OCI-LY7 (cell line): ENCODE measurements at regions not wholly inside any gene's neighbourhood (a gene's known extent, or its start where the extent isn't known, plus 50 kb on each side); places are given as distances from the start of the nearest gene placed in this dataset.

Source experiments
- CTCF ChIP-seq: fragments of 200-600 bp; sonication (generic); conservative IDR thresholded peaks from 2 replicates; pipeline ENCODE4 v1.5.1; 2014; ENCODE audit warnings: mild to moderate bottlenecking, antibody characterized with exemption, low read length, moderate library complexity, mixed read lengths
- EZH2phosphoT487 ChIP-seq: fragments of 200-600 bp; sonication (generic); IDR thresholded peaks from 2 replicates; pipeline ENCODE4 v1.6.1; 2018; ENCODE audit warnings: low read depth, borderline replicate concordance, mild to moderate bottlenecking, mixed run types, antibody characterized with exemption, low read length, moderate library complexity, mixed read lengths

GRCh38 chr2:5504756-5505155 lies 187.4 kb upstream of the SOX11 start:
- TF ChIP-seq CTCF (no peak), EZH2phosphoT487 (no peak)
